ENCODE measurements at regions not wholly inside any gene's neighbourhood (a gene's known extent, or its start where the extent isn't known, plus 50 kb on each side); places are given as distances from the start of the nearest gene placed in this dataset.

- TF ChIP-seq YY1 (IDR thresholded peaks at IDR 0.05; ENCODE audit: insufficient read depth, insufficient read length), result no peak
- no peak for TF ChIP-seq SUZ12 (IDR thresholded peaks at IDR 0.05; ENCODE audit: extremely low read depth, insufficient read depth, insufficient read length)
- TF ChIP-seq ZNF274 (IDR thresholded peaks at IDR 0.05; ENCODE audit: low read depth, low read length), result no peak
Observed at GRCh38 chr3:191699546-191699945, 238.6 kb downstream of the PYDC2 start.

Measured in NT2/D1 (cell line).